Gastrocnemius medialis (tissue), 4 donors: ENCODE measurements at regions not wholly inside any gene's neighbourhood (a gene's known extent, or its start where the extent isn't known, plus 50 kb on each side); places are given as distances from the start of the nearest gene placed in this dataset.

ENCODE experiments used
- POLR2A ChIP-seq, 2 donors: fragments of 450-650 bp; IDR thresholded peaks; one replicate each; pipeline ENCODE4 v1.6.1; 2017; ENCODE audit warnings: antibody characterized with exemption in 2 of 2, mild to moderate bottlenecking in 2 of 2, moderate library complexity in 2 of 2
- TF ChIP-seq, protein P1 (sequence below), 5 experiments: fragments of 450-650 bp in 3 of 5; fragments of 200-600 bp in 2 of 5; sonication (generic) in 2 of 5; IDR thresholded peaks in 4 of 5; conservative IDR thresholded peaks in 1 of 5; 1 replicate in 4 of 5; 2 replicates in 1 of 5; pipeline ENCODE4 v1.5.1; 2016 to 2019; ENCODE audit warnings: antibody characterized with exemption in 5 of 5, mild to moderate bottlenecking in 3 of 5, moderate library complexity in 3 of 5

DNA sequence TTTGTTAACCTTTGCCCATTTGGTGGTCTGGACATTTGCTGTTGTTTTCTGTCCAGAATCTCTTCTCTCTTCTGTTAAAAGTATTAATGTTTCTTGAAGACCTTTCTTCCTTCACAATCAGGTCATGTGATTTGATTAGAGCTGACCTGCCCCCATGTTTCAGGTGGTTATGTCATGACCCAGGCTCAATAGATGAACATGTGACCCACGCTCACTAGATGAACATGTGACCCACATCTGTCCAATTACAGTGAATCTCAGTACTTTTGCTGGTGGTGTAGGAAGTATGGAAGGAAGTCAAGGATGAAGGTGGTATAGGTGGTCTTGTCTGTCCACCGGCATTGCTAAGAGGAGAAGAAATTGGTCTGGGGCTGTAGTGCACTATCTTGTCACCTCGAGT, 289.1 kb upstream of the JAG1 start:
- TF ChIP-seq, protein P1, sequence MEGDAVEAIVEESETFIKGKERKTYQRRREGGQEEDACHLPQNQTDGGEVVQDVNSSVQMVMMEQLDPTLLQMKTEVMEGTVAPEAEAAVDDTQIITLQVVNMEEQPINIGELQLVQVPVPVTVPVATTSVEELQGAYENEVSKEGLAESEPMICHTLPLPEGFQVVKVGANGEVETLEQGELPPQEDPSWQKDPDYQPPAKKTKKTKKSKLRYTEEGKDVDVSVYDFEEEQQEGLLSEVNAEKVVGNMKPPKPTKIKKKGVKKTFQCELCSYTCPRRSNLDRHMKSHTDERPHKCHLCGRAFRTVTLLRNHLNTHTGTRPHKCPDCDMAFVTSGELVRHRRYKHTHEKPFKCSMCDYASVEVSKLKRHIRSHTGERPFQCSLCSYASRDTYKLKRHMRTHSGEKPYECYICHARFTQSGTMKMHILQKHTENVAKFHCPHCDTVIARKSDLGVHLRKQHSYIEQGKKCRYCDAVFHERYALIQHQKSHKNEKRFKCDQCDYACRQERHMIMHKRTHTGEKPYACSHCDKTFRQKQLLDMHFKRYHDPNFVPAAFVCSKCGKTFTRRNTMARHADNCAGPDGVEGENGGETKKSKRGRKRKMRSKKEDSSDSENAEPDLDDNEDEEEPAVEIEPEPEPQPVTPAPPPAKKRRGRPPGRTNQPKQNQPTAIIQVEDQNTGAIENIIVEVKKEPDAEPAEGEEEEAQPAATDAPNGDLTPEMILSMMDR (IDR thresholded peaks at IDR 0.05 in 4 of 5, conservative IDR thresholded peaks at IDR 0.05 in 1 of 5), result no peak
- no peak for TF ChIP-seq POLR2A (IDR thresholded peaks at IDR 0.05)
